ENCODE measurements at regions not wholly inside any gene's neighbourhood (a gene's known extent, or its start where the extent isn't known, plus 50 kb on each side); places are given as distances from the start of the nearest gene placed in this dataset.

DNA sequence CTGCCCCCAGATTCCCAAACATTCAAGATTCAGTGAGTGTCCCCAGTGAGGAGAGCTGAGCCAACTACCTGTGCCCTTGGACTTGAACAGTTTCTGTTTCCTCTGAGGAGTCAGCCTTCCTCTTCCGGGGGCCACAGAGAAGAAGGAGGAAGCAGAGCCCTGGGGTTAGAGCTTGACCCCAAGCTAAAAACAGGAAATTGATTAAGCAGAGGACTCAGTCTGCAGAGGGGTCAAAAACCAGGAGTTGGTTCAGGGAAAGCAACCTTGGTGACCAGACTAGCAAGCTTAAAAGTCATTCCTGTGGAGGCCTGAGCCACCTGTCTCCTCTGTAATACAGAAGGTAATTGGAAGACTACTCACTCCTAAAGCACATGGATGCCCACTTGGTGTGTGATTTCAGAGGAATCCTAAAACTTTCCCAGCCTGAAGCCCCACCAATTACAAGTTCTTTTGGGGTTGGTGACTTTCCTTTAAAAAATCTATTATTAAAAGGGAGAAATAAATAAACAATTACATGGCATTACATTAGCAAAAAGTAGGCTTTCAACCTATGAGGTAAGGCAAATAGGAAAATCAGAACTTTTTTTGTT, 64.2 kb upstream of the SELENOP start:
- no peak overlapping the region for H3K4me2 ChIP-seq (ENCODE audit: insufficient read depth, insufficient read length, low read length)
- no peaks in the 10 kb centered on the region for H4K20me1 ChIP-seq (ENCODE audit: control insufficient read depth, insufficient read depth, insufficient read length)
- no peak overlapping the region for H3K56ac ChIP-seq (ENCODE audit: insufficient read length, low read depth, low read length)
- H2BK15ac ChIP-seq (ENCODE audit: low read depth, low read length): no peak overlapping the region
- H2AFZ ChIP-seq (ENCODE audit: low read length): no peak overlapping the region
- no peak overlapping the region for H4K91ac ChIP-seq (ENCODE audit: insufficient read length, low read depth, low read length)
- Mint-ChIP-seq H3K4me1 (no peaks in the 10 kb centered on the region; a peak in 1 of 4 replicates), H3K9me3 (no peaks in the 10 kb centered on the region), H3K27ac (no peak overlapping the region; a peak in 1 of 7 replicates), H3K4me3 (no peak overlapping the region), H3K27me3 (ENCODE audit: low read depth) (no peaks in the 10 kb centered on the region; the same call in 1 of the 2 replicates), H3K36me3 (ENCODE audit: insufficient read depth in 1 of 3, low read depth in 3 of 3) (no peaks in the 10 kb centered on the region; a peak in 1 of 7 replicates)
- no peak overlapping the region for H2BK5ac ChIP-seq (ENCODE audit: insufficient read length, low read length)
- no peak overlapping the region for H2AK5ac ChIP-seq (ENCODE audit: insufficient read length, low read length)
- no peak overlapping the region for H3K4ac ChIP-seq (ENCODE audit: low read depth, low read length)
- no peak overlapping the region for H3K27ac ChIP-seq (ENCODE audit: insufficient read length, low read depth, low read length)
- no peak overlapping the region for H3K23ac ChIP-seq (ENCODE audit: insufficient read length, low read depth, low read length)
- TF ChIP-seq, protein P1, sequence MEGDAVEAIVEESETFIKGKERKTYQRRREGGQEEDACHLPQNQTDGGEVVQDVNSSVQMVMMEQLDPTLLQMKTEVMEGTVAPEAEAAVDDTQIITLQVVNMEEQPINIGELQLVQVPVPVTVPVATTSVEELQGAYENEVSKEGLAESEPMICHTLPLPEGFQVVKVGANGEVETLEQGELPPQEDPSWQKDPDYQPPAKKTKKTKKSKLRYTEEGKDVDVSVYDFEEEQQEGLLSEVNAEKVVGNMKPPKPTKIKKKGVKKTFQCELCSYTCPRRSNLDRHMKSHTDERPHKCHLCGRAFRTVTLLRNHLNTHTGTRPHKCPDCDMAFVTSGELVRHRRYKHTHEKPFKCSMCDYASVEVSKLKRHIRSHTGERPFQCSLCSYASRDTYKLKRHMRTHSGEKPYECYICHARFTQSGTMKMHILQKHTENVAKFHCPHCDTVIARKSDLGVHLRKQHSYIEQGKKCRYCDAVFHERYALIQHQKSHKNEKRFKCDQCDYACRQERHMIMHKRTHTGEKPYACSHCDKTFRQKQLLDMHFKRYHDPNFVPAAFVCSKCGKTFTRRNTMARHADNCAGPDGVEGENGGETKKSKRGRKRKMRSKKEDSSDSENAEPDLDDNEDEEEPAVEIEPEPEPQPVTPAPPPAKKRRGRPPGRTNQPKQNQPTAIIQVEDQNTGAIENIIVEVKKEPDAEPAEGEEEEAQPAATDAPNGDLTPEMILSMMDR (conservative IDR thresholded peaks at IDR 0.05): no peak
- no peak overlapping the region for H3K18ac ChIP-seq (ENCODE audit: insufficient read length, low read depth, low read length)
- H3K79me1 ChIP-seq (ENCODE audit: insufficient read depth, low read depth, low read length, poor library complexity, severe bottlenecking): no peaks in the 10 kb centered on the region
- H3K4me1 ChIP-seq (ENCODE audit: insufficient read depth, low read length): no peaks in the 10 kb centered on the region
- no CpG with 5 or more reads among the region's 1 CpG for WGBS (ENCODE audit: extremely low coverage, insufficient read length, low lambda C conversion rate)
- H4K8ac ChIP-seq (replicated peaks; ENCODE audit: insufficient read length, low read depth, low read length): no peak overlapping the region
- no peak overlapping the region for H2BK12ac ChIP-seq (ENCODE audit: insufficient read length, low read depth, low read length)
- H3K79me2 ChIP-seq (ENCODE audit: insufficient read depth, low read length): no peaks in the 10 kb centered on the region
- no peak overlapping the region for H4K5ac ChIP-seq (ENCODE audit: insufficient read length, low read depth, low read length)
- no peak overlapping the region for H3T11ph ChIP-seq (ENCODE audit: low read length)
- H2BK20ac ChIP-seq (ENCODE audit: low read depth, low read length, poor library complexity, severe bottlenecking): no peak overlapping the region
- H3K9me3 ChIP-seq (ENCODE audit: control insufficient read depth, low read depth, low read length): no peaks in the 10 kb centered on the region
- no peak overlapping the region for H3K14ac ChIP-seq (ENCODE audit: insufficient read depth, low read length)
- no peak overlapping the region for H3K9ac ChIP-seq (ENCODE audit: extremely low read depth, insufficient read length, low read length)
- H3K23me2 ChIP-seq (ENCODE audit: insufficient read length, low read depth, low read length, poor library complexity, severe bottlenecking): no peaks in the 10 kb centered on the region
- DNase-seq: no peak
- no peaks in the 10 kb centered on the region; the same call in 1 of the 2 replicates for H3K27me3 ChIP-seq (ENCODE audit: insufficient read depth, low read length)
- H2BK120ac ChIP-seq (ENCODE audit: low read depth, low read length, poor library complexity, severe bottlenecking): no peak overlapping the region

Data from H9 (cell line).